Central memory CD8-positive, alpha-beta T cell (primary cell): ENCODE measurements at regions not wholly inside any gene's neighbourhood (a gene's known extent, or its start where the extent isn't known, plus 50 kb on each side); places are given as distances from the start of the nearest gene placed in this dataset.

Experiments used
- ATAC-seq: fragments of 150-1000 bp; cut with Tn5 transposase; replicated peaks from 2 replicates; pipeline ENCODE4 v1.10.0; 2022; ENCODE audit warnings: mild to moderate bottlenecking, moderate FRiP score, moderate number of reproducible peaks; ENCODE audit not compliant: poor library complexity, severe bottlenecking; ENCODE audit errors: extremely low read depth
- DNase-seq, 2 donors: peaks; one replicate each; pipeline ENCODE4 v3.0.0; 2021; ENCODE audit warnings: low spot score in 2 of 2
- H3K27ac Mint-ChIP-seq: one replicate; pipeline ENCODE4 v1.8.0; 2022; ENCODE audit warnings: low read depth, mild to moderate bottlenecking, moderate library complexity, mixed read lengths
- H3K27me3 Mint-ChIP-seq: one replicate; pipeline ENCODE4 v1.8.0; 2022; ENCODE audit warnings: mixed read lengths
- H3K36me3 Mint-ChIP-seq: one replicate; pipeline ENCODE4 v1.8.0; 2022; ENCODE audit warnings: mild to moderate bottlenecking, moderate library complexity, mixed read lengths; ENCODE audit not compliant: insufficient read depth
- H3K4me1 Mint-ChIP-seq: one replicate; pipeline ENCODE4 v1.8.0; 2022; ENCODE audit warnings: mixed read lengths
- H3K4me3 Mint-ChIP-seq: one replicate; pipeline ENCODE4 v1.8.0; 2022; ENCODE audit warnings: mild to moderate bottlenecking, moderate library complexity, mixed read lengths
- H3K9me3 Mint-ChIP-seq: one replicate; pipeline ENCODE4 v1.8.0; 2022; ENCODE audit warnings: mixed read lengths

DNA sequence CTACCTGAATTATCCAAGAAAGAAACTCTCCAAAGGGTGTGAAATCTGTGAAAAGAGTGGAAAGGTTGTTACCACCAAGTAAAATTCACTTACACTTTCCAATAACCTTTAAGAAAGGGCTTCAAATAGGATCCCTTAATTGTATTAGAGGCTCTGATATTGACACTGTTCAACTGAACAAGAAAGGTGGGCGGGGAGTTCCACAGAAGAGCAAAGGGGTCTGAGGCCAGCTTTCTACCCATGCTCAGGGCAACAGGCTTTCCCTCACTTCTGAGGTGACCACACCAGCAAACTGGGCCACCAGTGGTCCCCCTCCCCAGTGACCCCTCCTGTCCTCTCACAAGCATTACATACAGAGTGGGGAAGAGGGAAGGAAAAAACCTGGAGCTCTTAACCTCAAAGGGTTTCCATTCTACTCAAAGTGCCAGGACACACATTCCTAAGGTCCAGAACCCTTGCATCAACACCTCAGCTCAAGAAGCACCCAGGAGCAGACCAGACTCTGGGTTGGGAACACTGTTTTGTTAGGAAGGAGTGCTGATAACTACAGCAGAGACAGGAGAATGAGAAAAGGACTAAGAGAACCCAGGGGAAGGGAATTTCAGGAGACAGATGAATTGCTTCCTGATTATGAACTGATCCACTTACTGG, 71.6 kb upstream of the AKIP1 start:
- H3K36me3 Mint-ChIP-seq: no peaks in the 10 kb centered on the region
- ATAC-seq: no peak
- H3K4me1 Mint-ChIP-seq: no peaks in the 10 kb centered on the region
- peaks cover 69% of the 10 kb centered on the region for H3K27me3 Mint-ChIP-seq
- H3K4me3 Mint-ChIP-seq: no peak overlapping the region
- no peak for DNase-seq
- no peak overlapping the region for H3K27ac Mint-ChIP-seq
- H3K9me3 Mint-ChIP-seq: no peaks in the 10 kb centered on the region

DNA sequence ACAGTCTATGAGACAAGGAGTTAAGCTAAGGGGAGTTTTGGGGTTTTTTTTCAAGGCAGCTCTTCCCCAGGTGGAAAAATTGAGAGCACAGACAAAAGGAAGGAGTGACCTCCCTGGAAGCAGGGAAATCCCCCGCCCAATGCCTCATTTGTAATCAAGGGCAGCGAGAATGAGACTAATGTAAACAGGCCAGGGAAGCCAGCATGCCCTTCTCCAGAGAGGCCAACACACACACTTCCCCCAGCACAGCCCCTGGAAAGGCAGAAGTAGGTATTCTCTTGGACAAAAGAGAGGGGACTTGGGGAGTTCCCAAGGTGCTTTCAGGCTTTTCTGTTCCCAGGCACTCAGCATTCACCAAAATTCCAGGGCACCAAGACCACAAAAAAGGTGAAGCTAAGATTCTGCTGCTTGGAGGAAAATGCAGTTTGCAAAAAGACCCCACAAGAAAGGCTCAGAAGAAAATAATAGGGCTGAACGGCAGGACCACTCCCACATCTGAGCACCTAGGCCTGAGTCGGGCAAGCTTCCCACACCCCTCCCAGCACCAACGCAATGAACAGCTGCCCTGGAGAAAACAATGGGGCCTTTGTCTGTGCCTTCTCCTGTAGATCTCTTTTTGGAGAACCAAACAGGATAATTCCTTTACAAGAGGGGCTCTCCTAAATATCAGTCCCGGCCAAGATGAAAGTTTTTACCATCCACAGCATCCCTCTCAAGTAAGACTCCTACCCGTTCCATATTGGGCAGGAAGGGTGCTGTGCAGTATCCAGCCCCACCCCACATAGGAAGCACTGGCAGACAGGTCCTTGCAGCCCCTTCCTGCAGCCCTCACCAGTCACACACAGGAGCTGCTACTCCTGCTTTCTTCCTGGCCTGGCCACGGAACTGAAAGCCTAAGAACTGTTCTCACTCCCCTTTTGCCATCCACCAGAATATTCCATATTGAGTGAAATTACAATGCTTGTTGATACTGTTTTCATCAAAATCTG, 70.7 kb upstream of the AKIP1 start:
- H3K27ac Mint-ChIP-seq: no peak overlapping the region
- H3K4me3 Mint-ChIP-seq: no peak overlapping the region
- no peaks in the 10 kb centered on the region for H3K4me1 Mint-ChIP-seq
- no peak for DNase-seq
- peaks cover 64% of the 10 kb centered on the region for H3K27me3 Mint-ChIP-seq
- H3K36me3 Mint-ChIP-seq: no peaks in the 10 kb centered on the region
- ATAC-seq: no peak
- H3K9me3 Mint-ChIP-seq: no peaks in the 10 kb centered on the region

GRCh38 chr11:8841899-8842298, 69.1 kb upstream of the AKIP1 start:
- DNase-seq (no peak), ATAC-seq (no peak)
- no peak overlapping the region for H3K27ac Mint-ChIP-seq
- no peaks in the 10 kb centered on the region for H3K36me3 Mint-ChIP-seq
- H3K9me3 Mint-ChIP-seq: no peaks in the 10 kb centered on the region
- H3K27me3 Mint-ChIP-seq: peaks cover 68% of the 10 kb centered on the region
- no peaks in the 10 kb centered on the region for H3K4me1 Mint-ChIP-seq
- H3K4me3 Mint-ChIP-seq: no peak overlapping the region

GRCh38 chr11:8858808-8859207, 52.2 kb upstream of the AKIP1 start:
- no peak overlapping the region for H3K4me3 Mint-ChIP-seq
- H3K9me3 Mint-ChIP-seq: no peaks in the 10 kb centered on the region
- no peak for ATAC-seq
- no peaks in the 10 kb centered on the region for H3K4me1 Mint-ChIP-seq
- H3K27me3 Mint-ChIP-seq: peaks cover 55% of the 10 kb centered on the region
- H3K36me3 Mint-ChIP-seq: no peaks in the 10 kb centered on the region
- DNase-seq: no peak
- H3K27ac Mint-ChIP-seq: no peak overlapping the region
